Spleen (tissue), 11 donors: ENCODE measurements at regions not wholly inside any gene's neighbourhood (a gene's known extent, or its start where the extent isn't known, plus 50 kb on each side); places are given as distances from the start of the nearest gene placed in this dataset.

ENCODE experiments used
- DNase-seq: peaks from one replicate; pipeline ENCODE4 v3.0.0-alpha.2; 2020
- H3K27ac ChIP-seq, 8 donors: fragments of 200-600 bp; sonication (generic) in 7 of 8; 1 replicate in 4 of 8; 2 replicates in 4 of 8; pipeline versions ENCODE4 v1.5.0 to v1.8.0; 2016 to 2021; ENCODE audit warnings: inconsistent platforms in 4 of 8, mild to moderate bottlenecking in 4 of 8, moderate library complexity in 1 of 8
- H3K27me3 ChIP-seq, 7 donors: fragments of 200-600 bp; sonication (generic) in 6 of 7; replicated peaks in 1 of 7; 1 replicate in 4 of 7; 2 replicates in 3 of 7; pipeline versions ENCODE4 v1.5.0 to v1.8.0; 2016 to 2021; ENCODE audit warnings: inconsistent platforms in 3 of 7, mild to moderate bottlenecking in 1 of 7
- H3K36me3 ChIP-seq, 6 donors: fragments of 200-600 bp; sonication (generic) in 5 of 6; 1 replicate in 4 of 6; 2 replicates in 2 of 6; pipeline versions ENCODE4 v1.5.0 to v1.8.0; 2016 to 2021; ENCODE audit warnings: inconsistent platforms in 2 of 6
- H3K4me1 ChIP-seq, 6 donors: fragments of 200-600 bp; sonication (generic) in 5 of 6; 1 replicate in 3 of 6; 2 replicates in 3 of 6; pipeline versions ENCODE4 v1.5.0 to v1.8.0; 2016 to 2021; ENCODE audit warnings: inconsistent platforms in 3 of 6
- H3K4me3 ChIP-seq, 8 donors: fragments of 200-600 bp; sonication (generic) in 7 of 8; 1 replicate in 4 of 8; 2 replicates in 4 of 8; pipeline versions ENCODE4 v1.5.0 to v1.8.0; 2016 to 2021; ENCODE audit warnings: inconsistent platforms in 4 of 8, mild to moderate bottlenecking in 4 of 8, moderate library complexity in 2 of 8
- H3K9me3 ChIP-seq, 8 donors: fragments of 200-600 bp; sonication (generic) in 7 of 8; 1 replicate in 4 of 8; 2 replicates in 4 of 8; pipeline versions ENCODE4 v1.5.0 to v1.8.0; 2016 to 2021; ENCODE audit warnings: inconsistent platforms in 4 of 8
- CTCF ChIP-seq, 11 experiments: fragments of 200-600 bp in 7 of 11; fragments of 450-650 bp in 4 of 11; sonication (generic) in 4 of 11; IDR thresholded peaks in 8 of 11; conservative IDR thresholded peaks in 3 of 11; 1 replicate in 7 of 11; 2 replicates in 4 of 11; pipeline versions ENCODE4 v1.4.0 to v1.8.0; 2016 to 2021; ENCODE audit warnings: antibody characterized with exemption in 11 of 11, inconsistent platforms in 4 of 11, mild to moderate bottlenecking in 1 of 11
- POLR2A ChIP-seq, 3 donors: fragments of 450-650 bp; IDR thresholded peaks; one replicate each; pipeline ENCODE4 v1.5.1; 2017; ENCODE audit warnings: antibody characterized with exemption in 3 of 3, mild to moderate bottlenecking in 1 of 3
- POLR2AphosphoS5 ChIP-seq, 3 donors: sonication (generic); formaldehyde crosslinking; IDR thresholded peaks; one replicate each; pipeline ENCODE4 v1.5.1; 2017; ENCODE audit warnings: antibody characterized with exemption in 3 of 3
- WGBS, 5 donors: extraction: QIAGEN DNeasy Blood & Tissue Kit in 3 of 5; methylation state at CpG; one replicate each; pipeline versions ENCODE4 v1.1.5 to v1.1.7; 2013 to 2018; 5-methylcytosine and 5-hydroxymethylcytosine counted together
- intact Hi-C: fragments of 100-400 bp; cut with DNase I; formaldehyde crosslinking; loops from one replicate; pipeline ENCODE4 v1.15.0; 2023; ENCODE audit warnings: low total_unique reads
- donor health status: healthy with polysubstance abuse.
- donor health status: DM: no; HTN: no; CAD: no; lungs with moderate emphysema.
- donor health status: DM: no; HTN: no; CAD: no.
- donor health status: Bipolar disorder and iron deficiency.
- donor health status: healthy.
- donor health status: DM: no; HTN: no; CAD: no.
- donor health status: DM: yes; HTN: yes; CAD: no.

GRCh38 chr1:226474443-226475141 lies 66.7 kb upstream of the PARP1 start:
- intact Hi-C loops: no loop called here
- 66 to 87% (median 81%) methylated on average over 5 of the region's 5 CpGs for WGBS, 5 donors
- H3K27me3 ChIP-seq: no peaks in the 10 kb centered on the region

GRCh38 chr1:226475142-226475511 lies 67.2 kb upstream of the PARP1 start:
- no peaks in the 10 kb centered on the region for H3K36me3 ChIP-seq
- no peak for DNase-seq
- H3K4me1 ChIP-seq: no peaks in the 10 kb centered on the region
- no peak for TF ChIP-seq POLR2AphosphoS5 (IDR thresholded peaks at IDR 0.05)
- H3K27ac ChIP-seq: no peak overlapping the region
- H3K27me3 ChIP-seq: no peaks in the 10 kb centered on the region
- H3K9me3 ChIP-seq: no peaks in the 10 kb centered on the region
- WGBS, 5 donors: 43 to 57% (median 47%) methylated on average over 6 of the region's 6 CpGs
- intact Hi-C loops: no loop called here
- no peak overlapping the region for H3K4me3 ChIP-seq

More at GRCh38 chr1:226474443-226475141, 66.7 kb upstream of the PARP1 start:
- no peak for DNase-seq
- Histone ChIP-seq H3K36me3 (no peaks in the 10 kb centered on the region), H3K27ac (no peak overlapping the region), H3K9me3 (peaks cover 0 to 2% (median 0%) of the 10 kb centered on the region in 8 donors), H3K4me3 (no peak overlapping the region), H3K4me1 (no peaks in the 10 kb centered on the region)
- TF ChIP-seq POLR2AphosphoS5 (IDR thresholded peaks at IDR 0.05): no peak
- no peak for TF ChIP-seq CTCF (IDR thresholded peaks at IDR 0.05 in 8 of 11, conservative IDR thresholded peaks at IDR 0.05 in 3 of 11)
- no peak for TF ChIP-seq POLR2A (IDR thresholded peaks at IDR 0.05)

DNA sequence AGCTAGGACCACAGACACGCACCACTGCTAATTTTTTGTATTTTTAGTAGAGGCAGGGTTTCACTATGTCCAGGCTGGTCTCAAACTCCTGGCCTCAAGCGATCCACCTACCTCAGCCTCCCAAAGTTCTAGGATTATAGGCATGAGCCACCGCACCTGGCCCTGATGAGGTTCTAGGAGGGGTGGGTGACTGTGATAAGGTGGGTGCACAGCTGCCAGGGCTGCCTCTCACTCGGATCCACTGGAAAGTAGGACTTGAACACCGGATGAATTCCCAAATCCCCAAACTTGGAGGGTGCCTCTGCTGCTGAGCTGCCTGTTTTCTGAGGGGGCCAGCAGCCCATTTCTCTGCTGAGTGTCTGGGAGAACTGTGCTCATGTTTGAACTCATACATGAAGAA lies 68.2 kb upstream of the PARP1 start:
- no peak overlapping the region for H3K4me3 ChIP-seq
- intact Hi-C loops: no loop called here
- TF ChIP-seq POLR2A (IDR thresholded peaks at IDR 0.05) (no peak), CTCF (IDR thresholded peaks at IDR 0.05 in 8 of 11, conservative IDR thresholded peaks at IDR 0.05 in 3 of 11) (no peak), POLR2AphosphoS5 (IDR thresholded peaks at IDR 0.05) (no peak)
- 91 to 95% (median 92%) methylated on average over 5 of the region's 5 CpGs for WGBS, 5 donors
- no peaks in the 10 kb centered on the region for H3K27me3 ChIP-seq
- no peaks in the 10 kb centered on the region for H3K4me1 ChIP-seq
- no peaks in the 10 kb centered on the region for H3K9me3 ChIP-seq
- no peak for DNase-seq
- no peaks in the 10 kb centered on the region for H3K36me3 ChIP-seq
- H3K27ac ChIP-seq: no peak overlapping the region

GRCh38 chr1:226476648-226477319 lies 68.9 kb upstream of the PARP1 start:
- intact Hi-C loops: no loop called here
- Histone ChIP-seq H3K4me3 (no peak overlapping the region), H3K4me1 (no peaks in the 10 kb centered on the region), H3K27ac (no peak overlapping the region), H3K9me3 (no peaks in the 10 kb centered on the region), H3K27me3 (peaks cover 0 to 7% (median 0%) of the 10 kb centered on the region in 7 donors), H3K36me3 (no peaks in the 10 kb centered on the region)
- TF ChIP-seq POLR2A (IDR thresholded peaks at IDR 0.05): no peak
- no peak for TF ChIP-seq CTCF (IDR thresholded peaks at IDR 0.05 in 8 of 11, conservative IDR thresholded peaks at IDR 0.05 in 3 of 11)
- TF ChIP-seq POLR2AphosphoS5 (IDR thresholded peaks at IDR 0.05): no peak
- 77 to 85% (median 82%) methylated on average over 11 of the region's 11 CpGs for WGBS, 5 donors
- no peak for DNase-seq
